Neural progenitor cell (in vitro differentiated cells): ENCODE measurements at regions not wholly inside any gene's neighbourhood (a gene's known extent, or its start where the extent isn't known, plus 50 kb on each side); places are given as distances from the start of the nearest gene placed in this dataset.

ENCODE experiments used
- EZH2 ChIP-seq: fragments of 200-600 bp; sonication (generic); IDR thresholded peaks from 2 replicates; pipeline ENCODE4 v1.6.1; 2017; ENCODE audit warnings: antibody characterized with exemption, mild to moderate bottlenecking, moderate library complexity
- EZH2phosphoT487 ChIP-seq: fragments of 200-600 bp; sonication (generic); IDR thresholded peaks from 2 replicates; pipeline ENCODE4 v1.6.1; 2017; ENCODE audit warnings: antibody characterized with exemption
- TF ChIP-seq, protein P1 (sequence below): fragments of 200-600 bp; sonication (generic); IDR thresholded peaks from 2 replicates; pipeline ENCODE4 v1.5.1; 2017; ENCODE audit warnings: antibody characterized with exemption, mild to moderate bottlenecking

GRCh38 chr11:36750349-36750748 is 152.3 kb upstream of the RAG2 start:
- TF ChIP-seq, protein P1, sequence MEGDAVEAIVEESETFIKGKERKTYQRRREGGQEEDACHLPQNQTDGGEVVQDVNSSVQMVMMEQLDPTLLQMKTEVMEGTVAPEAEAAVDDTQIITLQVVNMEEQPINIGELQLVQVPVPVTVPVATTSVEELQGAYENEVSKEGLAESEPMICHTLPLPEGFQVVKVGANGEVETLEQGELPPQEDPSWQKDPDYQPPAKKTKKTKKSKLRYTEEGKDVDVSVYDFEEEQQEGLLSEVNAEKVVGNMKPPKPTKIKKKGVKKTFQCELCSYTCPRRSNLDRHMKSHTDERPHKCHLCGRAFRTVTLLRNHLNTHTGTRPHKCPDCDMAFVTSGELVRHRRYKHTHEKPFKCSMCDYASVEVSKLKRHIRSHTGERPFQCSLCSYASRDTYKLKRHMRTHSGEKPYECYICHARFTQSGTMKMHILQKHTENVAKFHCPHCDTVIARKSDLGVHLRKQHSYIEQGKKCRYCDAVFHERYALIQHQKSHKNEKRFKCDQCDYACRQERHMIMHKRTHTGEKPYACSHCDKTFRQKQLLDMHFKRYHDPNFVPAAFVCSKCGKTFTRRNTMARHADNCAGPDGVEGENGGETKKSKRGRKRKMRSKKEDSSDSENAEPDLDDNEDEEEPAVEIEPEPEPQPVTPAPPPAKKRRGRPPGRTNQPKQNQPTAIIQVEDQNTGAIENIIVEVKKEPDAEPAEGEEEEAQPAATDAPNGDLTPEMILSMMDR, result no peak
- TF ChIP-seq EZH2, result no peak
- no peak for TF ChIP-seq EZH2phosphoT487
